CD14-positive monocyte (primary cell): ENCODE measurements at regions not wholly inside any gene's neighbourhood (a gene's known extent, or its start where the extent isn't known, plus 50 kb on each side); places are given as distances from the start of the nearest gene placed in this dataset.

ENCODE experiments used
- DNase-seq, 3 donors: peaks; one replicate each; pipeline ENCODE4 v3.0.0-alpha.2; 2011 to 2022
- H2AFZ ChIP-seq: 2 replicates; pipeline ENCODE4 v1.6.0; 2012; ENCODE audit warnings: mild to moderate bottlenecking, low read depth, low read length, inconsistent platforms; ENCODE audit not compliant: insufficient read depth, poor library complexity, severe bottlenecking
- H3K27ac ChIP-seq, 2 donors: 1 replicate in 1 of 2; 2 replicates in 1 of 2; pipeline ENCODE4 v1.5.1; 2012 to 2013; ENCODE audit warnings: low read length in 2 of 2, control low read depth in 1 of 2, inconsistent platforms in 1 of 2, low read depth in 1 of 2, mild to moderate bottlenecking in 1 of 2
- H3K27me3 ChIP-seq, 2 donors: one replicate each; pipeline versions ENCODE4 v1.6.0 to v1.6.1; 2011 to 2013; ENCODE audit warnings: low read length in 2 of 2; ENCODE audit not compliant: control insufficient read depth in 2 of 2, insufficient read depth in 2 of 2
- H3K36me3 ChIP-seq, 2 donors: replicated peaks in 1 of 2; 1 replicate in 1 of 2; 2 replicates in 1 of 2; pipeline versions ENCODE4 v1.5.1 to v1.6.1; 2012 to 2013; ENCODE audit warnings: low read length in 2 of 2, control low read depth in 1 of 2, inconsistent platforms in 1 of 2, mild to moderate bottlenecking in 1 of 2; ENCODE audit not compliant: insufficient read depth in 2 of 2, control insufficient read depth in 1 of 2
- H3K4me1 ChIP-seq, 2 donors: 1 replicate in 1 of 2; 2 replicates in 1 of 2; pipeline versions ENCODE4 v1.5.1 to v1.6.1; 2012 to 2013; ENCODE audit warnings: low read length in 2 of 2, control low read depth in 1 of 2, inconsistent platforms in 1 of 2, mild to moderate bottlenecking in 1 of 2, moderate library complexity in 1 of 2; ENCODE audit not compliant: insufficient read depth in 2 of 2, control insufficient read depth in 1 of 2
- H3K4me2 ChIP-seq: replicated peaks from 2 replicates; pipeline ENCODE3; 2012; ENCODE audit warnings: low read length, moderate library complexity, mild to moderate bottlenecking; ENCODE audit not compliant: poor library complexity, severe bottlenecking; ENCODE audit errors: extremely low read depth
- H3K4me3 ChIP-seq, 3 experiments: fragments of 200-600 bp in 1 of 3; sonication (generic) in 1 of 3; replicated peaks in 1 of 3; 1 replicate in 2 of 3; 2 replicates in 1 of 3; pipeline ENCODE4 v1.5.1; 2011 to 2013; ENCODE audit warnings: low read length in 3 of 3, mild to moderate bottlenecking in 3 of 3, control low read depth in 2 of 3, low read depth in 2 of 3, inconsistent platforms in 1 of 3, moderate library complexity in 1 of 3
- H3K79me2 ChIP-seq: 2 replicates; pipeline ENCODE4 v1.6.0; 2012; ENCODE audit warnings: mild to moderate bottlenecking, control low read depth, inconsistent platforms, low read length, moderate library complexity; ENCODE audit not compliant: insufficient read depth
- H3K9ac ChIP-seq: 2 replicates; pipeline ENCODE4 v1.6.0; 2017; ENCODE audit warnings: low read length, mild to moderate bottlenecking; ENCODE audit not compliant: insufficient read depth, poor library complexity, severe bottlenecking
- H3K9me3 ChIP-seq, 2 donors: replicated peaks in 1 of 2; 1 replicate in 1 of 2; 2 replicates in 1 of 2; pipeline versions ENCODE4 v1.5.1 to v1.6.1; 2012 to 2013; ENCODE audit warnings: low read length in 2 of 2, control low read depth in 1 of 2; ENCODE audit not compliant: control insufficient read depth in 1 of 2, insufficient read depth in 1 of 2
- H4K20me1 ChIP-seq: 2 replicates; pipeline ENCODE4 v1.6.0; 2012; ENCODE audit warnings: mild to moderate bottlenecking, low read length, control low read depth, moderate library complexity; ENCODE audit not compliant: insufficient read depth
- H3K27ac Mint-ChIP-seq, 7 donors: one replicate each; pipeline ENCODE4 v1.8.0; 2020; ENCODE audit warnings: mild to moderate bottlenecking in 7 of 7, mixed read lengths in 7 of 7, moderate library complexity in 6 of 7, inconsistent platforms in 2 of 7
- H3K27me3 Mint-ChIP-seq, 3 donors: one replicate each; pipeline ENCODE4 v1.8.0; 2021 to 2022; ENCODE audit warnings: low read depth in 3 of 3, mild to moderate bottlenecking in 3 of 3, mixed read lengths in 3 of 3, moderate library complexity in 3 of 3, inconsistent platforms in 1 of 3
- H3K36me3 Mint-ChIP-seq, 2 donors: one replicate each; pipeline ENCODE4 v1.8.0; 2020; ENCODE audit warnings: mixed read lengths in 2 of 2, inconsistent platforms in 1 of 2, mild to moderate bottlenecking in 1 of 2
- H3K4me1 Mint-ChIP-seq: one replicate; pipeline ENCODE4 v1.8.0; 2020; ENCODE audit warnings: mild to moderate bottlenecking, mixed read lengths
- H3K4me3 Mint-ChIP-seq, 2 donors: one replicate each; pipeline ENCODE4 v1.8.0; 2020; ENCODE audit warnings: mild to moderate bottlenecking in 2 of 2, mixed read lengths in 2 of 2, moderate library complexity in 1 of 2
- H3K9me3 Mint-ChIP-seq, 7 donors: one replicate each; pipeline ENCODE4 v1.8.0; 2020 to 2022; ENCODE audit warnings: mixed read lengths in 7 of 7, mild to moderate bottlenecking in 6 of 7, moderate library complexity in 6 of 7, inconsistent platforms in 2 of 7
- WGBS: methylation state at CpG from one replicate; pipeline ENCODE4 v1.1.5; 2013; ENCODE audit warnings: missing lambda C conversion rate; ENCODE audit not compliant: insufficient coverage; 5-methylcytosine and 5-hydroxymethylcytosine counted together
- intact Hi-C, 2 donors: fragments of 100-400 bp; cut with micrococcal nuclease; formaldehyde crosslinking; loops; one replicate each; pipeline versions ENCODE4 v1.15.0 to v1.15.1; 2023
- TF ChIP-seq, protein P1 (sequence below): fragments of 200-600 bp; IDR thresholded peaks from one replicate; pipeline ENCODE4 v1.8.0; 2022; ENCODE audit warnings: antibody characterized with exemption, mild to moderate bottlenecking

DNA sequence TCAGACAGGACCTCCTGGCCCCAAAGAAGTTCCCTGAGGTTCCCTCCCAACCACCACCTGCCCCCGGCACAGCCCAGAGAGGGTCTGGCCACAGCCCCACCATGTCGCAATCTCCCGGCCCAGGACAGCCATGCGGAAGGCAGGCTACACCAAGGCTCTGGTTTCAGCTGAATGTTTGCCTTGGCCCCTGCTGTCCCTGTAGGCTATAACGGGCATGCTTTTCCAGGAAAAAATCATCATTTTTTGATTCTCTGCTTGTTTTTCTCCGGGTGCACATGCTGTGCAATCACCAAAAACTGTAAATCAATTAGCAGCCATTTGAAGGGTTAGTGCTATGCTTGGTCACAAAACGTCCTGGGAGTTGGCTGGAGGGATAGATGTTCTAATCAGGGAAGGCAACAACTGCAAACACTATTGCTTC, 142.7 kb upstream of the IGF1R start:
- Mint-ChIP-seq H3K9me3 (peaks cover 0 to 5% (median 0%) of the 10 kb centered on the region in 7 donors), H3K27me3 (peaks cover 1 to 4% (median 2%) of the 10 kb centered on the region in 3 donors), H3K4me1 (peaks cover 25% of the 10 kb centered on the region), H3K27ac (no peak overlapping the region), H3K36me3 (no peaks in the 10 kb centered on the region), H3K4me3 (no peak overlapping the region)
- Histone ChIP-seq H3K4me1 (peaks cover 9 to 24% of the 10 kb centered on the region in 2 donors), H3K27ac (no peak overlapping the region), H3K9me3 (peaks cover 0 to 2% of the 10 kb centered on the region in 2 donors), H3K4me3 (no peak overlapping the region), H2AFZ (no peak overlapping the region), H3K4me2 (no peak overlapping the region), H4K20me1 (no peaks in the 10 kb centered on the region), H3K79me2 (no peaks in the 10 kb centered on the region), H3K27me3 (no peaks in the 10 kb centered on the region), H3K36me3 (no peaks in the 10 kb centered on the region), H3K9ac (peak overlapping the region; percentile 4)
- no peak for DNase-seq
- intact Hi-C loops, result no loop called here
- WGBS, result 0% methylated on average over 5 of the region's 7 CpGs
- TF ChIP-seq, protein P1, sequence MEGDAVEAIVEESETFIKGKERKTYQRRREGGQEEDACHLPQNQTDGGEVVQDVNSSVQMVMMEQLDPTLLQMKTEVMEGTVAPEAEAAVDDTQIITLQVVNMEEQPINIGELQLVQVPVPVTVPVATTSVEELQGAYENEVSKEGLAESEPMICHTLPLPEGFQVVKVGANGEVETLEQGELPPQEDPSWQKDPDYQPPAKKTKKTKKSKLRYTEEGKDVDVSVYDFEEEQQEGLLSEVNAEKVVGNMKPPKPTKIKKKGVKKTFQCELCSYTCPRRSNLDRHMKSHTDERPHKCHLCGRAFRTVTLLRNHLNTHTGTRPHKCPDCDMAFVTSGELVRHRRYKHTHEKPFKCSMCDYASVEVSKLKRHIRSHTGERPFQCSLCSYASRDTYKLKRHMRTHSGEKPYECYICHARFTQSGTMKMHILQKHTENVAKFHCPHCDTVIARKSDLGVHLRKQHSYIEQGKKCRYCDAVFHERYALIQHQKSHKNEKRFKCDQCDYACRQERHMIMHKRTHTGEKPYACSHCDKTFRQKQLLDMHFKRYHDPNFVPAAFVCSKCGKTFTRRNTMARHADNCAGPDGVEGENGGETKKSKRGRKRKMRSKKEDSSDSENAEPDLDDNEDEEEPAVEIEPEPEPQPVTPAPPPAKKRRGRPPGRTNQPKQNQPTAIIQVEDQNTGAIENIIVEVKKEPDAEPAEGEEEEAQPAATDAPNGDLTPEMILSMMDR, result no peak

DNA sequence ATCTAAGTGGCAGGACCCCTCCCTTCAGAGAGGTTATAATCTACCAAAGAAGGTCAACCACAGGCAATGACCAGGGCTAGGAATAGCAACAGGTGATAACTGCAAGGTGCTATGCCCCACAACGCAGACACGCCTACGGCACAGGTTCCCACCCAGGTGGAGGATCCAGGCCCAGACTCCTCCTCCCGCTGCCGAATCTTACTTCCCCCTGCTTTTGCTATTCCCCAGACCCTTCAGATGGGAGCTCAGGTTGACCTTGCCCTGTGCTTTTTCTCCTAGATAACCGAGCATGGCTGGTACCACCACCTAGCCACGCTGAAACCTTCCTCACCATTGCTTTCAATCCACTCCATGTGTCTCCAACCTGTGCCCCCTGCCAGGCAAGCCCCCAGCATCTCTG, 142.2 kb upstream of the IGF1R start:
- Histone ChIP-seq H3K27ac (no peak overlapping the region), H3K79me2 (no peaks in the 10 kb centered on the region), H4K20me1 (no peaks in the 10 kb centered on the region), H3K9ac (no peak overlapping the region), H2AFZ (no peak overlapping the region), H3K27me3 (no peaks in the 10 kb centered on the region), H3K9me3 (no peaks in the 10 kb centered on the region), H3K4me1 (peaks cover 9 to 24% of the 10 kb centered on the region in 2 donors), H3K4me2 (no peak overlapping the region), H3K36me3 (no peaks in the 10 kb centered on the region), H3K4me3 (no peak overlapping the region)
- intact Hi-C loops, result no loop called here
- DNase-seq, result no peak
- Mint-ChIP-seq H3K36me3 (no peaks in the 10 kb centered on the region), H3K9me3 (peaks cover 0 to 3% (median 0%) of the 10 kb centered on the region in 7 donors), H3K4me1 (peaks cover 25% of the 10 kb centered on the region), H3K27me3 (peaks cover 0 to 4% (median 1%) of the 10 kb centered on the region in 3 donors), H3K27ac (peak overlapping the region in 1 of 7 donors; percentile 60), H3K4me3 (no peak overlapping the region)
- WGBS, result 76% methylated on average over 7 of the region's 7 CpGs
- TF ChIP-seq, protein P1, result no peak
